ENCODE measurements at regions not wholly inside any gene's neighbourhood (a gene's known extent, or its start where the extent isn't known, plus 50 kb on each side); places are given as distances from the start of the nearest gene placed in this dataset.

DNA sequence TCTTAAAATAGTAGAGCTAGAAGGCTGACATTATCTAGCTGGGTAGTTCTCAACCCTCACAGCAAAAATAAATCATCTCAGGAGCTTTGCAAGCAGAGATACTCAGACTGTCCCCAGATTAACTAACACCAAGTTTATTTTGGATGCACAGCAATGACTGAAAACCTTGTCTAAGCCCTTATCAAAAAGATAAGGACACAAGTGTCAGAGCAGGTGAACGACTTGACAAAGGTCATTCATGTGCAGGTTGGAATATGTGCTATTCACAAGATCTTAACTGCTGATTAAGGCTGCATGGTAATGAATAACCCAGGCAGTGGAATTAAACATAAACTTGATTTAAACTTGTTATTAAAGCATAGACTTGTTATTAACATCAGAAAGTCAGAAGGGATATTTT lies 246.6 kb downstream of the BTG1 start:
- TF ChIP-seq CTCF (IDR thresholded peaks at IDR 0.05; ENCODE audit: insufficient read depth, low read length, severe bottlenecking): no peak
- no peaks in the 10 kb centered on the region for H3K36me3 ChIP-seq (ENCODE audit: control insufficient read depth, insufficient read depth, low read length)
- no peak for DNase-seq (ENCODE audit: low read depth)
- no peak for FAIRE-seq
- H3K27me3 ChIP-seq (ENCODE audit: control insufficient read depth, insufficient read depth, low read length): no peaks in the 10 kb centered on the region
- H3K4me3 ChIP-seq (ENCODE audit: low read depth, low read length): no peak overlapping the region

DNA sequence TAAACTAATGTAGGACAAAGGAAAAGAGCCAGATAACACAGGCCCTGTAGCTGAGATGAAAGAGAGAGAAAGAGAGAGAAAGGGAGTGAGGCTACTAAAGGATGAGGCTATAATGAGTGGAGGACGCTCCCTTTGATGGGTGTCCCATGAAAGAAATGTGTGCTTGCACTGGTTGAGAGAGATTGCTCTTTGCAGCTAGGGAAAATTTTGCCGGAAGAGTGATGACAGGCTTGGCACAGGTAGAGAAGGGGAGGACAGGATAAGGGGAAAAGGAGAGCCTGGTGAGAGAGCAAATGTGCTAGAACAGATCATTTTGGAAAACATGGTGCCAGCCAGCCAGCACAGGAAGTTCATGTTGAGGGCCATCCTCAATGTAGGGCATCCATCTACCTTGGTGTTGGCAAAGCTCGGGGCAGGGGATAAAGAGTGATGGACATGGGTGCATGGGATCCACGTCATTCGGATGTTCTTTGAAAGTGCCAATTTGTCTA lies 248.6 kb downstream of the BTG1 start:
- TF ChIP-seq CTCF (IDR thresholded peaks at IDR 0.05; ENCODE audit: insufficient read depth, low read length, severe bottlenecking): no peak
- no peaks in the 10 kb centered on the region for H3K27me3 ChIP-seq (ENCODE audit: control insufficient read depth, insufficient read depth, low read length)
- H3K36me3 ChIP-seq (ENCODE audit: control insufficient read depth, insufficient read depth, low read length): no peaks in the 10 kb centered on the region
- DNase-seq (ENCODE audit: low read depth) (no peak), FAIRE-seq (no peak)
- H3K4me3 ChIP-seq (ENCODE audit: low read depth, low read length): no peak overlapping the region

- Histone ChIP-seq H3K36me3 (ENCODE audit: control insufficient read depth, insufficient read depth, low read length) (no peaks in the 10 kb centered on the region), H3K4me3 (ENCODE audit: low read depth, low read length) (no peak overlapping the region), H3K27me3 (ENCODE audit: control insufficient read depth, insufficient read depth, low read length) (no peaks in the 10 kb centered on the region)
- DNase-seq (ENCODE audit: low read depth) (no peak), FAIRE-seq (no peak)
- TF ChIP-seq CTCF (IDR thresholded peaks at IDR 0.05; ENCODE audit: insufficient read depth, low read length, severe bottlenecking): no peak
Measured at GRCh38 chr12:91896286-91897024, 249.2 kb downstream of the BTG1 start.

DNA sequence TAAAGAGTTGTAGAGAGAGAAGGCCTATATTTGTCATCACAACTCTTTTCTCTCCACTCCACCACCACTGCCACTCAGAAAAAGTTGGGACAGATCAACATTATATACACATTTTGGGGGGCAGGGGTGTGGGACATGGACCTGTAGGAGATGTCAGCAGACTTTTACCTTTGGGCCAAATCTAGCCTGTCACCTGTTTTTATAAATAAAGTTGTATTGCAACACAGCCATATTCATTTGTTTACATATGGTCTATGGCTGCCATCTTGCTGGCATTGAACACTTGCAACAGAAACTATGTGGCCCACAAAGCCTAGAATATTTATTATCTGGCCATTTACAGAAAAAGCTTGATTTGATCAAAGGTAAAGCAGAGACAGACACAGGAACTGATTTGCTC lies 250.7 kb downstream of the BTG1 start:
- FAIRE-seq (no peak), DNase-seq (ENCODE audit: low read depth) (no peak)
- no peaks in the 10 kb centered on the region for H3K36me3 ChIP-seq (ENCODE audit: control insufficient read depth, insufficient read depth, low read length)
- no peak for TF ChIP-seq CTCF (IDR thresholded peaks at IDR 0.05; ENCODE audit: insufficient read depth, low read length, severe bottlenecking)
- H3K27me3 ChIP-seq (ENCODE audit: control insufficient read depth, insufficient read depth, low read length): no peaks in the 10 kb centered on the region
- H3K4me3 ChIP-seq (ENCODE audit: low read depth, low read length): no peak overlapping the region

DNA sequence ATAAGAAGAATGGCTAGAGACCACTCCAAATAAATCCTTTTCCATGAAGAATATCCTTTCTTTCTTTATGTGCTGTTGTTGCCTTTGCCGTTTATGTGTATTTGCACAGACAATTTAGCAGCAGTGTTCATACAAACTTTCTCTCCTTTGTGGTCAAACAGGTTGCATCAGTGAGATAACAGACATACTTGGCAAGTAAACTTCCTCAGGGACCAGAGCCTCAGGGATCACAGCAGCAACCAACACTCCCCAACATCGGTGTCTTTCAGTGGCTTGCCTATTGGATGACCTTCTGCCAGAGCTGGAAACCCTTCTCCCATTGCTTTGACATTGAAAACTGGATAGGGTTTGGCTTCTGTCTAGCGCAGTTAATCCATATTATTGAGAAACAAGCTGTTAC lies 252.2 kb downstream of the BTG1 start:
- no peak for FAIRE-seq
- peak; percentile 20 for DNase-seq (ENCODE audit: low read depth)
- no peaks in the 10 kb centered on the region for H3K27me3 ChIP-seq (ENCODE audit: control insufficient read depth, insufficient read depth, low read length)
- TF ChIP-seq CTCF (IDR thresholded peaks at IDR 0.05; ENCODE audit: insufficient read depth, low read length, severe bottlenecking): no peak
- H3K4me3 ChIP-seq (ENCODE audit: low read depth, low read length): no peak overlapping the region
- no peaks in the 10 kb centered on the region for H3K36me3 ChIP-seq (ENCODE audit: control insufficient read depth, insufficient read depth, low read length)

Measured in bronchial epithelial cell (primary cell).